Lung (tissue), 11 donors: ENCODE measurements at regions not wholly inside any gene's neighbourhood (a gene's known extent, or its start where the extent isn't known, plus 50 kb on each side); places are given as distances from the start of the nearest gene placed in this dataset.

Experiments used
- ATAC-seq: fragments of 200-7000 bp; cut with Tn5 transposase; one replicate; pipeline ENCODE4 v1.9.1; 2020; ENCODE audit warnings: moderate number of reproducible peaks; ENCODE audit not compliant: insufficient read depth, low FRiP score
- DNase-seq, 3 donors: peaks; one replicate each; pipeline ENCODE4 v3.0.0-alpha.2; 2013 to 2017
- H3K27ac ChIP-seq, 2 donors: one replicate each; pipeline ENCODE4 v1.5.1; 2013; ENCODE audit warnings: mild to moderate bottlenecking in 2 of 2, moderate library complexity in 2 of 2, control low read depth in 1 of 2, inconsistent platforms in 1 of 2, low read depth in 1 of 2, low read length in 1 of 2
- H3K27me3 ChIP-seq, 3 donors: one replicate each; pipeline ENCODE4 v1.5.1; 2013; ENCODE audit warnings: low read length in 2 of 3; ENCODE audit not compliant: control insufficient read depth in 3 of 3, insufficient read depth in 3 of 3
- H3K36me3 ChIP-seq, 4 donors: one replicate each; pipeline ENCODE4 v1.5.1; 2013; ENCODE audit warnings: low read length in 4 of 4, mild to moderate bottlenecking in 1 of 4, moderate library complexity in 1 of 4; ENCODE audit not compliant: control insufficient read depth in 4 of 4, insufficient read depth in 4 of 4
- H3K4me1 ChIP-seq, 5 donors: one replicate each; pipeline ENCODE4 v1.5.1; 2013; ENCODE audit warnings: low read length in 5 of 5, mild to moderate bottlenecking in 2 of 5, moderate library complexity in 1 of 5; ENCODE audit not compliant: control insufficient read depth in 5 of 5, insufficient read depth in 5 of 5
- H3K4me3 ChIP-seq: one replicate; pipeline ENCODE4 v1.5.1; 2013; ENCODE audit warnings: mild to moderate bottlenecking, control low read depth, moderate library complexity
- H3K9ac ChIP-seq, 2 donors: one replicate each; pipeline ENCODE4 v1.5.1; 2013; ENCODE audit warnings: low read length in 2 of 2, control low read depth in 1 of 2; ENCODE audit not compliant: insufficient read depth in 1 of 2
- H3K9me3 ChIP-seq, 4 donors: one replicate each; pipeline ENCODE4 v1.5.1; 2013; ENCODE audit warnings: low read length in 3 of 4, mild to moderate bottlenecking in 1 of 4, moderate library complexity in 1 of 4; ENCODE audit not compliant: control insufficient read depth in 4 of 4, insufficient read depth in 3 of 4
- CTCF ChIP-seq: IDR thresholded peaks from 2 replicates; pipeline ENCODE4 v1.5.1; 2012; ENCODE audit warnings: mild to moderate bottlenecking; ENCODE audit errors: control extremely low read depth, extremely low read depth
- whole genome bisulfite sequencing, 2 donors: extraction: QIAGEN DNeasy Blood & Tissue Kit; methylation state at CpG; one replicate each; pipeline ENCODE4 v1.1.7; 2013; 5-methylcytosine and 5-hydroxymethylcytosine counted together
- donor health status: control.
- donor health status: control.
- donor health status: Bipolar disorder and iron deficiency.
- donor health status: healthy.
- donor health status: DM: yes; HTN: yes; CAD: no.

- no peaks in the 10 kb centered on the region for H3K4me1 ChIP-seq
- no peak overlapping the region for H3K27ac ChIP-seq
- 79% methylated on average over 1 of the region's 1 CpG for WGBS, 2 donors
- no peak overlapping the region for H3K4me3 ChIP-seq
- TF ChIP-seq CTCF = no peak
- DNase-seq = no peak
- ATAC-seq = no peak
- H3K27me3 ChIP-seq = no peaks in the 10 kb centered on the region
- H3K9me3 ChIP-seq = no peaks in the 10 kb centered on the region
- H3K36me3 ChIP-seq = no peaks in the 10 kb centered on the region
- no peak overlapping the region for H3K9ac ChIP-seq
Measured at GRCh38 chr4:164081371-164081770, 586.9 kb downstream of the TMA16 start.

- WGBS, 2 donors = 92 to 96% methylated on average over 2 of the region's 2 CpGs
- DNase-seq (no peak), ATAC-seq (no peak)
- no peaks in the 10 kb centered on the region for H3K27me3 ChIP-seq
- H3K27ac ChIP-seq = no peak overlapping the region
- no peak overlapping the region for H3K4me3 ChIP-seq
- no peaks in the 10 kb centered on the region for H3K4me1 ChIP-seq
- H3K36me3 ChIP-seq = no peaks in the 10 kb centered on the region
- no peak for TF ChIP-seq CTCF
- H3K9ac ChIP-seq = no peak overlapping the region
- no peaks in the 10 kb centered on the region for H3K9me3 ChIP-seq
Measured at GRCh38 chr4:164081801-164082200, 587.3 kb downstream of the TMA16 start.

GRCh38 chr4:164087733-164088132 is 593.2 kb downstream of the TMA16 start:
- Histone ChIP-seq H3K36me3 (no peaks in the 10 kb centered on the region), H3K9me3 (no peaks in the 10 kb centered on the region), H3K27me3 (no peaks in the 10 kb centered on the region), H3K27ac (no peak overlapping the region), H3K4me3 (no peak overlapping the region), H3K9ac (no peak overlapping the region), H3K4me1 (no peaks in the 10 kb centered on the region)
- ATAC-seq (no peak), DNase-seq (no peak)
- WGBS, 2 donors = 81 to 88% methylated on average over 3 of the region's 3 CpGs
- TF ChIP-seq CTCF = no peak

- ATAC-seq (no peak), DNase-seq (no peak)
- WGBS, 2 donors = 85 to 88% methylated on average over 5 of the region's 5 CpGs
- H3K4me1 ChIP-seq = no peaks in the 10 kb centered on the region
- H3K27me3 ChIP-seq = no peaks in the 10 kb centered on the region
- TF ChIP-seq CTCF = no peak
- H3K27ac ChIP-seq = no peak overlapping the region
- no peaks in the 10 kb centered on the region for H3K36me3 ChIP-seq
- no peak overlapping the region for H3K9ac ChIP-seq
- no peaks in the 10 kb centered on the region for H3K9me3 ChIP-seq
- no peak overlapping the region for H3K4me3 ChIP-seq
Measured at GRCh38 chr4:164095313-164096110, 601.0 kb downstream of the TMA16 start.
